HFF-Myc (cell line): ENCODE measurements at regions not wholly inside any gene's neighbourhood (a gene's known extent, or its start where the extent isn't known, plus 50 kb on each side); places are given as distances from the start of the nearest gene placed in this dataset.

Source experiments
- DNase-seq: peaks from one replicate; pipeline ENCODE4 v3.0.0-alpha.2; 2011; ENCODE audit warnings: low read depth; ENCODE audit errors: extremely low read depth
- H3K4me3 ChIP-seq: replicated peaks from 2 replicates; pipeline ENCODE4 v1.5.1; 2011; ENCODE audit warnings: low read depth, mild to moderate bottlenecking, control low read depth, low read length
- TF ChIP-seq, protein P1 (sequence below): IDR thresholded peaks from 2 replicates; pipeline ENCODE4 v1.5.1; 2012; ENCODE audit warnings: mild to moderate bottlenecking, low read depth, low read length, control low read depth; ENCODE audit errors: missing control alignments

- H3K4me3 ChIP-seq: no peak overlapping the region
- TF ChIP-seq, protein P1, sequence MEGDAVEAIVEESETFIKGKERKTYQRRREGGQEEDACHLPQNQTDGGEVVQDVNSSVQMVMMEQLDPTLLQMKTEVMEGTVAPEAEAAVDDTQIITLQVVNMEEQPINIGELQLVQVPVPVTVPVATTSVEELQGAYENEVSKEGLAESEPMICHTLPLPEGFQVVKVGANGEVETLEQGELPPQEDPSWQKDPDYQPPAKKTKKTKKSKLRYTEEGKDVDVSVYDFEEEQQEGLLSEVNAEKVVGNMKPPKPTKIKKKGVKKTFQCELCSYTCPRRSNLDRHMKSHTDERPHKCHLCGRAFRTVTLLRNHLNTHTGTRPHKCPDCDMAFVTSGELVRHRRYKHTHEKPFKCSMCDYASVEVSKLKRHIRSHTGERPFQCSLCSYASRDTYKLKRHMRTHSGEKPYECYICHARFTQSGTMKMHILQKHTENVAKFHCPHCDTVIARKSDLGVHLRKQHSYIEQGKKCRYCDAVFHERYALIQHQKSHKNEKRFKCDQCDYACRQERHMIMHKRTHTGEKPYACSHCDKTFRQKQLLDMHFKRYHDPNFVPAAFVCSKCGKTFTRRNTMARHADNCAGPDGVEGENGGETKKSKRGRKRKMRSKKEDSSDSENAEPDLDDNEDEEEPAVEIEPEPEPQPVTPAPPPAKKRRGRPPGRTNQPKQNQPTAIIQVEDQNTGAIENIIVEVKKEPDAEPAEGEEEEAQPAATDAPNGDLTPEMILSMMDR: no peak
- no peak for DNase-seq
Observed at GRCh38 chr5:101103874-101104273, 200.8 kb upstream of the ST8SIA4 start.

- TF ChIP-seq, protein P1: no peak
- no peak overlapping the region for H3K4me3 ChIP-seq
- DNase-seq: no peak
Observed at GRCh38 chr5:101102506-101102905, 199.4 kb upstream of the ST8SIA4 start.

DNA sequence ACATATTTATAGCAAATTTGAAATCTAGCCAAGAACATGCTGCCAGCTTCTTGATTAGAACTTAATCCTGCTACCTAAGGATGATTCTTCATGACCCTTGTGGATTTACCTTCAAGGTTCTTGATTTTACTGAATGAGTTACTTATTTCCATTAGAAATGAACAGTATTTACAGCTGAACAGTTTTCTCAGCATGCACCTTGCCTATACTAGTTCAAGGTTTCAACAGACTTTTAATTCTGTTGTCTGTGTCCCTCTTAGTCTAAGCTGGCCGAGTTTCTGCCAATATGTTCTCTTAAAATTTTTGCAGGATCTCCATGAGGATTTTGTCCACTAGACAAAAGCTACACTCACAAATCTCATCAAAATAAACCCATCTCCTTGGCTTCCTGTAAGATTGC lies 188.8 kb upstream of the ST8SIA4 start:
- H3K4me3 ChIP-seq: no peak overlapping the region
- DNase-seq: no peak
- TF ChIP-seq, protein P1: no peak

- DNase-seq: no peak
- no peak overlapping the region for H3K4me3 ChIP-seq
- TF ChIP-seq, protein P1: no peak
Observed at GRCh38 chr5:101084353-101084752, 181.3 kb upstream of the ST8SIA4 start.

DNA sequence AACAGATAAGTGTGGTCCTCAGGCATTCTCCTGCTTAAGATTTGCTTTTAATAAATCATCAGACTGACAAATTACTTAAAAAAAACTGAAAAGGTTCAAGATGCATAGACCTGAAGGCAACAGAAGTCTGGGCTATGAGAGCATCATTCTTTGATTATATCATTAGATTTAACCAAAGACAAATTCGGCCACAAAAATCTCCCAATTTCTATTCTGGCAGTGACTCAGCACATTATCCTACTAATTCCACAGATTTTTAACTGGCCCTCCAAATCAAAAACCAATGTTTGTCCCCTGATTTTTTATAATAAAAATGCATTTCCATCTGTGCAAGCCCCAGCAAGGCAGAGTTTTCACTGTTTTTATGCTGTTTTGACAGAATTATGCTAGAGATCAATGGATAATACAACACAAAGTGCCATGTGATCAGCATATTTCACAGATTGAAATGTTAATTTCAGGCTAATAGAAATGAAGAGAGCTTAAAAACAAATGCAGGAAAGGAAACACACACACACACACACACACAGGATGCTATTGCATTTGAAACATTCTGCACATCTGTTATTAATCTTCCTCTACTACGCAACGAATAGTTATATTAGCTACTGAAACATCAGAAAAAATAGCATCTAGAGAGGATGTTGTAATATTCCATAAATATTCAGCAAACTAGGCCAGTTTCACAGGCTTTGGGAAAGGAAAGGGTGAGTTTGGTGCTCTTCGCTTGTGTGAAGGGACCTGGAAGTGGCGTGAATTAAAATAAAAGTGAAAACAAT lies 177.6 kb upstream of the ST8SIA4 start:
- TF ChIP-seq, protein P1: no peak
- peak; percentile 2 for DNase-seq
- H3K4me3 ChIP-seq: no peak overlapping the region

GRCh38 chr5:101068298-101068697 lies 165.2 kb upstream of the ST8SIA4 start:
- TF ChIP-seq, protein P1: no peak

DNA sequence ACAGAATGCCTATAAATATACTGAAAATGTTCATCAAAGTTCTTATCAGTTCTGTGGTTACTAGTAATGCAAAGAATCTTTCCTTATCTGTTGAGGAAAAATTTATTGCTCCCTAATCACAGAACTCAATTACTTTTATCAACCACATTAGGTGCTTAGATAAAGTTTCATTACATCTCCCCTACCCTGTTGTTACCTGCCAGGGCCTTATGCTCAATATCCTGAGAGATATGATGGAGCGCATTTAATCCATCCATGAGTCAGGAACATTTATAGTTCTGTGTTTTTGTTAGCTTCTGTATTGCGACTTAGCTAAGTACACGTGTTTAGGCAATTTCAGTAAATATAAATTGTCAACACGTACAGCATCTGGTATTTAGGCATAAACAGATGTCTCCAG lies 164.3 kb upstream of the ST8SIA4 start:
- DNase-seq: no peak
- TF ChIP-seq, protein P1: no peak
- H3K4me3 ChIP-seq: no peak overlapping the region

More at GRCh38 chr5:101068298-101068697, 165.2 kb upstream of the ST8SIA4 start:
- no peak for DNase-seq
- no peak overlapping the region for H3K4me3 ChIP-seq
